Smooth muscle cell (in vitro differentiated cells): ENCODE measurements at regions not wholly inside any gene's neighbourhood (a gene's known extent, or its start where the extent isn't known, plus 50 kb on each side); places are given as distances from the start of the nearest gene placed in this dataset.

ENCODE experiments used
- DNase-seq: peaks from one replicate; lab custom pipeline; 2025; ENCODE audit not compliant: unreplicated experiment; lab: John Stamatoyannopoulos, UW
- H2AFZ ChIP-seq: fragments of 200-600 bp; sonication (generic); 2 replicates; pipeline ENCODE4 v1.6.0; 2016; ENCODE audit warnings: antibody characterized with exemption, low read depth, mild to moderate bottlenecking
- H3F3A ChIP-seq: fragments of 200-600 bp; sonication (generic); 2 replicates; pipeline ENCODE4 v1.6.0; 2017; ENCODE audit warnings: antibody characterized with exemption, low read depth
- H3K27ac ChIP-seq: fragments of 200-600 bp; sonication (generic); 2 replicates; pipeline ENCODE4 v1.5.1; 2016; ENCODE audit warnings: low read depth, mild to moderate bottlenecking
- H3K27me3 ChIP-seq: fragments of 200-600 bp; sonication (generic); 2 replicates; pipeline ENCODE4 v1.6.1; 2016; ENCODE audit warnings: low read depth, mild to moderate bottlenecking
- H3K36me3 ChIP-seq: fragments of 200-600 bp; sonication (generic); 2 replicates; pipeline ENCODE4 v1.5.1; 2016; ENCODE audit warnings: low read depth
- H3K4me1 ChIP-seq: fragments of 200-600 bp; sonication (generic); 2 replicates; pipeline ENCODE4 v1.5.1; 2016; ENCODE audit warnings: low read depth
- H3K4me2 ChIP-seq: fragments of 200-600 bp; sonication (generic); 2 replicates; pipeline ENCODE4 v1.6.0; 2016; ENCODE audit warnings: mild to moderate bottlenecking
- H3K4me3 ChIP-seq: fragments of 200-600 bp; sonication (generic); 2 replicates; pipeline ENCODE4 v1.5.1; 2016; ENCODE audit warnings: mild to moderate bottlenecking
- H3K79me2 ChIP-seq: fragments of 200-600 bp; sonication (generic); 2 replicates; pipeline ENCODE4 v1.6.0; 2016; ENCODE audit warnings: low read depth, mild to moderate bottlenecking
- H3K9ac ChIP-seq: fragments of 200-600 bp; sonication (generic); 2 replicates; pipeline ENCODE4 v1.6.0; 2016; ENCODE audit warnings: low read depth
- H3K9me3 ChIP-seq: fragments of 200-600 bp; sonication (generic); replicated peaks from 2 replicates; pipeline ENCODE4 v1.5.1; 2016; ENCODE audit warnings: low read depth
- H4K20me1 ChIP-seq: fragments of 200-600 bp; sonication (generic); 2 replicates; pipeline ENCODE4 v1.6.0; 2016; ENCODE audit warnings: low read depth
- CTCF ChIP-seq: fragments of 200-600 bp; sonication (generic); IDR thresholded peaks from 2 replicates; pipeline ENCODE4 v1.5.1; 2017; ENCODE audit warnings: borderline replicate concordance, mild to moderate bottlenecking, antibody characterized with exemption; ENCODE audit not compliant: insufficient read depth, poor library complexity, severe bottlenecking
- WGBS: methylation state at CpG from one replicate; pipeline ENCODE4 v1.1.7; 2016; ENCODE audit warnings: low lambda C conversion rate; 5-methylcytosine and 5-hydroxymethylcytosine counted together

- 77% methylated on average over 4 of the region's 4 CpGs for WGBS
- Histone ChIP-seq H3K9ac (no peak overlapping the region), H3K9me3 (no peaks in the 10 kb centered on the region), H3K79me2 (no peaks in the 10 kb centered on the region), H3K4me1 (no peaks in the 10 kb centered on the region), H3K4me2 (no peak overlapping the region), H3F3A (no peaks in the 10 kb centered on the region), H3K4me3 (no peak overlapping the region), H2AFZ (no peak overlapping the region), H3K27me3 (peaks cover 6% of the 10 kb centered on the region), H4K20me1 (no peaks in the 10 kb centered on the region), H3K27ac (no peak overlapping the region), H3K36me3 (no peaks in the 10 kb centered on the region)
- TF ChIP-seq CTCF, result no peak
- no peak for DNase-seq
These were observed 339.3 kb downstream of the MYCN start for GRCh38 chr2:16279641-16280040.

GRCh38 chr2:16279201-16279570 is 338.8 kb downstream of the MYCN start:
- Histone ChIP-seq H3K4me1 (no peaks in the 10 kb centered on the region), H4K20me1 (no peaks in the 10 kb centered on the region), H3K27me3 (peaks cover 1% of the 10 kb centered on the region), H3K36me3 (no peaks in the 10 kb centered on the region), H3K4me2 (no peak overlapping the region), H3K27ac (no peak overlapping the region), H3F3A (no peaks in the 10 kb centered on the region), H3K9me3 (no peaks in the 10 kb centered on the region), H3K79me2 (no peaks in the 10 kb centered on the region), H2AFZ (no peak overlapping the region), H3K9ac (no peak overlapping the region), H3K4me3 (no peak overlapping the region)
- WGBS, result 100% methylated on average over 4 of the region's 4 CpGs
- TF ChIP-seq CTCF, result no peak
- no peak for DNase-seq

- H3K27ac ChIP-seq, result no peak overlapping the region
- H3K4me3 ChIP-seq, result no peak overlapping the region
- 92% methylated on average over 8 of the region's 8 CpGs for WGBS
- H3K79me2 ChIP-seq, result no peaks in the 10 kb centered on the region
- no peak overlapping the region for H2AFZ ChIP-seq
- no peak overlapping the region for H3K9ac ChIP-seq
- DNase-seq, result no peak
- no peaks in the 10 kb centered on the region for H4K20me1 ChIP-seq
- H3K9me3 ChIP-seq, result no peaks in the 10 kb centered on the region
- no peak overlapping the region for H3K4me2 ChIP-seq
- H3K36me3 ChIP-seq, result no peaks in the 10 kb centered on the region
- H3K4me1 ChIP-seq, result no peaks in the 10 kb centered on the region
- no peaks in the 10 kb centered on the region for H3K27me3 ChIP-seq
- no peaks in the 10 kb centered on the region for H3F3A ChIP-seq
- TF ChIP-seq CTCF, result no peak
These were observed 338.3 kb downstream of the MYCN start for GRCh38 chr2:16278421-16279200.

- Histone ChIP-seq H3K9me3 (no peaks in the 10 kb centered on the region), H3K27ac (no peak overlapping the region), H3K4me1 (no peaks in the 10 kb centered on the region), H3K27me3 (no peaks in the 10 kb centered on the region), H3K36me3 (no peaks in the 10 kb centered on the region), H2AFZ (no peak overlapping the region), H3K9ac (no peak overlapping the region), H3K79me2 (no peaks in the 10 kb centered on the region), H3K4me2 (no peak overlapping the region), H4K20me1 (no peaks in the 10 kb centered on the region), H3F3A (no peaks in the 10 kb centered on the region), H3K4me3 (no peak overlapping the region)
- TF ChIP-seq CTCF, result no peak
- no peak for DNase-seq
- 95% methylated on average over 2 of the region's 2 CpGs for WGBS
These were observed 336.8 kb downstream of the MYCN start for GRCh38 chr2:16277117-16277516.
